Femur (tissue), 1 donor: ENCODE measurements at regions not wholly inside any gene's neighbourhood (a gene's known extent, or its start where the extent isn't known, plus 50 kb on each side); places are given as distances from the start of the nearest gene placed in this dataset.

Experiments
- DNase-seq: peaks from one replicate; pipeline ENCODE4 v3.0.0-alpha.2; 2017

DNA sequence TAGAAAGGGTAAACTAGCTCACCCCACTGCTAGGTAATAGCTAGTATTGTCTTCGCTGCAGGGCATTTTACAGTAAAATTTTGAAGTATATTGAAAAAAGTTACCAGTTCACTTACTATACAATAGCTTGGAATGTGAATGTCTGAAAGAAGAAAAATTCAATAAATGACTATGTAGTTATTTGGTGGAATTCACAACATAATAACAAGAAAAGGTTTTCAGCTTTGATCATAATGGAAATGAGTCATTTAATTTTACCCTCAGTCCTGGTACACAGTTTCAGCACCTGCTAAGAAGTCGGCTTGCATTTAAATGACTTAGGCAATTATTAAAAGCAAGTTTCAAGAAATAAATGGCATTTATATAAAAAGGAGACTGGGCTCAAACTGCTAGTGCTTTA, 90.4 kb downstream of the NUP35 start:
- no peak for DNase-seq

GRCh38 chr2:183215917-183216316, 91.7 kb downstream of the NUP35 start:
- DNase-seq: no peak

DNA sequence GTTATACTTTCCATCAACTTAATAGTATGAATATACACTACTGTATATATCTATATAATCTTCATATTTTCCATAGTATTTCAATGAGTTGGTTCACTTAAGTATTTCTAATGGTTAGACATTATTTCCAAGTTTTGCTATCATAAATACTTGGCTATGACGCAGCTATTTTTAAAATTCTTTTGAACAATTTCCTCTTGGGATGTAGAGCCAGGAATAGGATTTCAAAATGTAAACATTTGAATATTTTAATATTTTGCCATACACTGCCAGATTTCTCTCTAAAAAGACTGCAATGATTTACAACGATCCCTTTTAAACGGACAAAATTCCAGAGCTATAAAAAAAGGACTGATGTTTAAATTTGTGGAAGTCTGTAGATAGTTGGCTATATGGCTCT, 95.6 kb downstream of the NUP35 start:
- DNase-seq: no peak

GRCh38 chr2:183222751-183223150, 98.5 kb downstream of the NUP35 start:
- DNase-seq: no peak

- peak; percentile 26 for DNase-seq
Measured at GRCh38 chr2:183224948-183225347, 100.7 kb downstream of the NUP35 start.

DNA sequence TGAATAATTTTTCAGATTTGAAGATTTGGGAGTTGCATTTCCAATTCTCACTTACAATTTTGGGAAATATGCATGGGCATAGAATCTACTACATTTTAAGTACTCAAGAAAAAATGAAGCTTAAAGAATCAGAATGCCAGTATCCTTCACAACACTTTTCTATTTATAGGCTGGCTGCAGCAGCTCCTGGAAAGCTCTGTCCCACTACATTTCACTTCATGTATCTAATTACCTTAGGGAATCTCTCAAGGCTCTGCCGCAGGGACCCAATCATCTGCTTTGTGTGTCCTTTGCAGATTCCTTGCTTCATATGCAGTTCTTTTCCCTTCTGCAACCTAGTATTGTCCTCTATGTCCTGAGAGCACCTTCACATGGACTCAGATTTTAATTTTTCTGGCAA, 102.9 kb downstream of the NUP35 start:
- DNase-seq: no peak

DNA sequence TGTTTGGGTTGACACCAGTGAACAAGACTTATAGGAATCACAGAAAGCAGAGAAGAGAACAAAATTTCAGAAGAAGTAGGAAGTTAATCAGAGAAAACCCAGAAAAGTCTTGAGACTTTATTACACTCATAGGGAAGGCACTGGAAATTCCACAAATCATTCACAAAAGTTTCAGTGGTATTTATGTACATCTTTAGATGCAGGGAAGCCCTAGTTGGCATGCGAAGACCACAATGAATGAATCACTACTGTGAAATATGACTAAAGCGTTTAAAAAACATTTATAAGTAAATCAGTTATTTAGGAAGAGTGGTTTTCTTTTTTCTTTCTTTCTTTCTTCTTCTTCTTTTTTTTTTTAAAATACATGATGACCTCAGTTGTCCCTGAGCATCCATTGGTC, 105.1 kb downstream of the NUP35 start:
- no peak for DNase-seq

DNA sequence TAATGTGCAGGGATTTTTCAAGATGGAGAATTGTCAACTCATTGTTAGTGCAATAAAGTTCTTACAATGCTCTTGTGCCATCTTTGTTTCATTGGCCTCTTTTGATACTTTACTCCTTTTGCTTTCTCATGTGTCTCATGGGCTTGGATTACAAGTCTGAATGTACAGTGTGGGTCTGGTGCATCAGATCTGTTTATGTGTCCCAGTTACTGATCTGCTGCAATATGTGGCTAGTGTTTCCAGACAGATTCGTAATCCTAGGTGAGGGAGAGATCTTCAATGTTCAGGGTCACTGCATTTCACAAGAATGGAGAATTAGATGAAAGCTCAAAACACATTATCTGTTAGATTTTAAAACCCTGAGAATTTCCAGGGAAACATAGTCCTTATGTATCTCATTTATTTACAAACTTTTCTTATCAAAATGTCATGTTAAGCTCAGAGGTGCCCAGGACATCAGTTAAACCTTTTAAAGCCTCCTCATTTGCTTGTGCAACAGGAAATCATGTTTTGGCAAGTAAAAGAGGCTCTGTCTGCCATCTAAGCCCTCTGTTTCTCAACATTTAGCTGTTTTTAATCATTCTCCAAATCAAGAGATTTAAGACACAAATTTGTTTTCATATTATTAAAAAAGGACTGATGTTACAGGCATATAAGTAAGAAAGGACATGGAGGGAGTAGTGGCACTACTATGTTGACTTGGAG, 108.1 kb downstream of the NUP35 start:
- DNase-seq: no peak

DNA sequence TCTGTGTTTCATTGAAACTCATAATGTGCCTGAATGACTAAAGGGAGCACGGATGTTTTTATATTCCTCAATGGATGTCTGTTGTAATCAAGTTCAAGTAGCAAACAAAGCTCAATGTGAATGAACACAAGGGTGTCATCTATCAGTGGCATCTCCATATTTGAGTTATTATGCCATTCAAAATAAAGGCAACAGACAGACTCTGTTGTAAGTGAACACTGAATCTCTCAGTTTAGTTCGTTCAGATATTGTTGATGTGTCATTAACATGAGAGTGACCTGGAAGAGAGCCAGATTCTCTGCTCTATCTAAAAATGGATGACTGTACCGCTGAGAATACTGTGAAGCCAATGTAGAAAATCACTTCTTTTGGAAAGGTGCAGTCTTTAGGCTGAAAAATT, 118.7 kb downstream of the NUP35 start:
- DNase-seq: no peak

- no peak for DNase-seq
Measured at GRCh38 chr2:183243758-183244157, 119.5 kb downstream of the NUP35 start.

GRCh38 chr2:183244300-183244844, 120.1 kb downstream of the NUP35 start:
- DNase-seq: no peak

- no peak for DNase-seq
Measured at GRCh38 chr2:183248866-183249567, 124.8 kb downstream of the NUP35 start.

GRCh38 chr2:183250061-183250460, 125.8 kb downstream of the NUP35 start:
- no peak for DNase-seq

GRCh38 chr2:183250472-183250871, 126.2 kb downstream of the NUP35 start:
- DNase-seq: no peak

- no peak for DNase-seq
Measured at GRCh38 chr2:183253441-183254130, 129.3 kb downstream of the NUP35 start.

DNA sequence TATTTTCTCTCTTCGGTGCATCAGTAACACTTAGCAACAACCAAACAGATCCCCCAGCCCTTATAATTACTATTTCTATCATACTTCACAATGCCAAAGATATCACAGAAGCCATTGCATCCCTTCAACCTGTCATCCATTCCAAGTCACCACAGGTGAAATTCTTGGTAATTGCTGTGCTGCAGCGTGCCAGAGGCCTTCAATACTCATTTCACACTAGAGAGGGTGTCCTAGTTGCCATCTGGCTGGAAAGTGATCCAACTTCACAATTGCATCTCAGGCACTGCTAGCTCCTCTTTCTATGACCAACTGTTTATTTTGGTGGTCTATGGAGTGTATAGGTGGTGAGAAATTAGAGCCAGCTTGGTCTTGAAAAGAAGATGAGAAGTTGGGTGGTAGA, 131.2 kb downstream of the NUP35 start:
- no peak for DNase-seq

DNA sequence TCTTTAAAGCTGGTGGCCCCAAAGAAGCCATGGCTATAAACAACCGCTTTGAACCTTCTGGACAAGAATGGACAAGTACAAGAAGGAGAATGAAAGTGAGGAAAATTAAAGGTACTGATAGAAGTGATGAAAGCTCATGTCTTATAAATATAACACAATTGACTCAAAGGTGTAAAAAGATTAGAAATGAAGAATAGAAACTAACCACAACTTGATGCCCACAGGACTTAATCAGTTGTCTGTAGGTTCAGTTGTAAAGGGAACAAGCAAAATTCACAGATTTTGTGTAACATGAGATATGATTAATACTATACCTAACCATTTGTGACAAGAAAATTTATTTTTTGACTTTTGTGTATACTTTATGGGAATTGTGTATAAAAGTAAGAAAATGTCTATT, 135.7 kb downstream of the NUP35 start:
- no peak for DNase-seq

GRCh38 chr2:183260527-183260926, 136.3 kb downstream of the NUP35 start:
- DNase-seq: no peak

- no peak for DNase-seq
Measured at GRCh38 chr2:183264890-183265535, 140.8 kb downstream of the NUP35 start.

- no peak for DNase-seq
Measured at GRCh38 chr2:183267148-183267827, 143.0 kb downstream of the NUP35 start.

DNA sequence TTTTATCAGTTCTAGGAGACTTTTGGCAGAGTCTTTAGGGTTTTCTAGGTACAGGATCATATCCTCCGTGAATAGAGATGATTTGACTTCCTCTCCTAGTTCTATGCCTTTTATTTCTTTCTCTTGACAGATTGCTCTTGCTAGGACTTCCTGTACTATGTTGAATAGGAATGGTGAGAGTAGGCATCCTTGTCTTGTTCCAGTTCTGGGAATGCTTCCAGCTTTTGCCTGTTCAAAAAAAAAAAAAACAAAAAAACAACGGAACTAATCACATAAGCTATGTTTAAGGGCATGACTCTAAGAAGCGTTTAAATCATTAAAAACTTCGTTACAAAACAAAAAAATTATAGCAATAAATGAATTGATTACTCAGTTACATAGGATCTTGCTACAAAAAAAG, 145.7 kb downstream of the NUP35 start:
- no peak for DNase-seq

GRCh38 chr2:183283209-183283608, 159.0 kb downstream of the NUP35 start:
- DNase-seq: no peak

DNA sequence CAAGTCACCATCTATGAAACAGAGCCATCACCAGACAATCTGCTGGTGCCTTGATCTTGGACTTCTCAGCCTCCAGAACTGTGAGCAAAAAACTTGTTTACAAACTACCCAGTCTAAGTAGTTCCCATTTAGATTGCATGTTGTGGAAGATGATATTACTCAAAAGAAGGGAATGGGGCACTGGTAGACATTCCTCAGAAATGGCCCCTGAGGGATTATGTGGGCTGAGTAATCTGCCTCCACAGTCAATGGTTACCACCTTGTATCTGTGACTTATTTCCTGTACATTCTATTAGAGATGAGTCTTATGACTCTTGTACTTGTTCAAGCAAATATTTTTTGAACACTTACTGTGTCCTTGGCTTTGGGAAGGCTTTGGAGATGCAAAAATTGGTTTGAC, 160.4 kb downstream of the NUP35 start:
- no peak for DNase-seq
